MM.1S (cell line): ENCODE measurements at regions not wholly inside any gene's neighbourhood (a gene's known extent, or its start where the extent isn't known, plus 50 kb on each side); places are given as distances from the start of the nearest gene placed in this dataset.

Experiments
- DNase-seq: peaks from one replicate; pipeline ENCODE4 v3.0.0-alpha.2; 2015
- H2AFZ ChIP-seq: fragments of 300-600 bp; sonication (generic); 2 replicates; pipeline ENCODE4 v1.6.0; 2016; ENCODE audit warnings: antibody characterized with exemption, low read length
- H3F3A ChIP-seq: fragments of 300-600 bp; sonication (generic); 2 replicates; pipeline ENCODE4 v1.6.1; 2016; ENCODE audit warnings: mild to moderate bottlenecking, antibody characterized with exemption, low read length, moderate library complexity, mixed read lengths; ENCODE audit not compliant: insufficient read depth
- H3K27ac ChIP-seq: fragments of 300-600 bp; sonication (generic); 2 replicates; pipeline ENCODE4 v1.5.1; 2016; ENCODE audit warnings: mild to moderate bottlenecking, low read length
- H3K27me3 ChIP-seq: fragments of 300-600 bp; sonication (generic); replicated peaks from 2 replicates; pipeline ENCODE4 v1.6.0; 2016; ENCODE audit warnings: low read length; ENCODE audit not compliant: insufficient read depth
- H3K36me3 ChIP-seq: fragments of 300-600 bp; sonication (generic); replicated peaks from 2 replicates; pipeline ENCODE4 v1.6.1; 2016; ENCODE audit warnings: mild to moderate bottlenecking, low read length, mixed read lengths; ENCODE audit not compliant: insufficient read depth
- H3K4me1 ChIP-seq: fragments of 300-600 bp; sonication (generic); 2 replicates; pipeline ENCODE4 v1.6.1; 2016; ENCODE audit warnings: low read length, mixed read lengths
- H3K4me2 ChIP-seq: fragments of 300-600 bp; sonication (generic); 2 replicates; pipeline ENCODE4 v1.6.0; 2016; ENCODE audit warnings: low read depth, low read length
- H3K4me3 ChIP-seq: fragments of 300-600 bp; sonication (generic); 2 replicates; pipeline ENCODE4 v1.5.1; 2016; ENCODE audit warnings: low read length, mixed read lengths
- H3K79me2 ChIP-seq: fragments of 300-600 bp; sonication (generic); 2 replicates; pipeline ENCODE4 v1.6.1; 2016; ENCODE audit warnings: mixed run types, low read length, mixed read lengths
- H3K9ac ChIP-seq: fragments of 300-600 bp; sonication (generic); 2 replicates; pipeline ENCODE4 v1.6.1; 2016; ENCODE audit warnings: low read length, mixed read lengths
- H3K9me2 ChIP-seq: fragments of 300-600 bp; sonication (generic); replicated peaks from 2 replicates; pipeline ENCODE4 v1.6.1; 2016; ENCODE audit warnings: mild to moderate bottlenecking, low read length, mixed read lengths; ENCODE audit not compliant: insufficient read depth
- H3K9me3 ChIP-seq: fragments of 300-600 bp; sonication (generic); replicated peaks from 2 replicates; pipeline ENCODE4 v1.6.1; 2016; ENCODE audit warnings: mild to moderate bottlenecking, low read length, mixed read lengths; ENCODE audit not compliant: insufficient read depth
- H4K20me1 ChIP-seq: fragments of 300-600 bp; sonication (generic); 2 replicates; pipeline ENCODE4 v1.6.1; 2016; ENCODE audit warnings: mild to moderate bottlenecking, low read length, moderate library complexity, mixed read lengths; ENCODE audit not compliant: insufficient read depth
- EZH2 ChIP-seq: fragments of 300-600 bp; sonication (generic); optimal IDR thresholded peaks from 2 replicates; pipeline ENCODE3; 2017; ENCODE audit warnings: low read depth, mild to moderate bottlenecking, antibody characterized with exemption, low read length, mixed read lengths
- EZH2phosphoT487 ChIP-seq: fragments of 300-600 bp; sonication (generic); IDR thresholded peaks from 2 replicates; pipeline ENCODE4 v1.6.1; 2018; ENCODE audit warnings: antibody characterized with exemption, low read length
- TF ChIP-seq, protein P1 (sequence below): fragments of 300-600 bp; sonication (generic); IDR thresholded peaks from 2 replicates; pipeline ENCODE4 v1.5.1; 2016; ENCODE audit warnings: antibody characterized with exemption, low read length, mixed read lengths

- H2AFZ ChIP-seq = no peak overlapping the region
- no peak for DNase-seq
These were observed 323.2 kb upstream of the PCDH7 start for GRCh38 chr4:30396772-30397475.

DNA sequence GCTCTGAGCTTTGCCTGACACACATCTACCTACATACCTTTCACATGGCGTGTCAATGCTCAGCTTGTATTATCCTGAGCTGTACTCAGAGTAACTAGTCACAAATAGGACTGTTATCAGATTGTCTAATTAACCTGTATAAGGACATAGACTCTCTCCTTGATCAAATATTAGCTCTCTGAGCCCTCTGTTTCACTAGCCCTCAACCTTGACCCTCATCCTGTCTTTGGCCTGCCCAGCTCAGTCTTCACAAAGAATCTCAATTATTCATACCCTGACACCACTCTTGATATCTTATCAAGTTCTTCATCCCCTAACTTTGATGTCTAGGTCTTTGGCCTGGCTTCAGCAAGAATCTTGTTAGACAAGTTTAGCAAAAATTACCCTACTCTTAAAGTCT, 320.7 kb upstream of the PCDH7 start:
- no peaks in the 10 kb centered on the region for H3K36me3 ChIP-seq
- no peak overlapping the region for H3K4me3 ChIP-seq
- no peaks in the 10 kb centered on the region for H4K20me1 ChIP-seq
- no peak overlapping the region for H2AFZ ChIP-seq
- H3F3A ChIP-seq = no peaks in the 10 kb centered on the region
- no peaks in the 10 kb centered on the region for H3K9me2 ChIP-seq
- H3K9me3 ChIP-seq = no peaks in the 10 kb centered on the region
- H3K27ac ChIP-seq = no peak overlapping the region
- H3K9ac ChIP-seq = no peak overlapping the region
- no peak overlapping the region for H3K4me2 ChIP-seq
- H3K27me3 ChIP-seq = no peaks in the 10 kb centered on the region
- no peaks in the 10 kb centered on the region for H3K4me1 ChIP-seq
- no peak for TF ChIP-seq EZH2phosphoT487
- TF ChIP-seq EZH2 = no peak
- TF ChIP-seq, protein P1, sequence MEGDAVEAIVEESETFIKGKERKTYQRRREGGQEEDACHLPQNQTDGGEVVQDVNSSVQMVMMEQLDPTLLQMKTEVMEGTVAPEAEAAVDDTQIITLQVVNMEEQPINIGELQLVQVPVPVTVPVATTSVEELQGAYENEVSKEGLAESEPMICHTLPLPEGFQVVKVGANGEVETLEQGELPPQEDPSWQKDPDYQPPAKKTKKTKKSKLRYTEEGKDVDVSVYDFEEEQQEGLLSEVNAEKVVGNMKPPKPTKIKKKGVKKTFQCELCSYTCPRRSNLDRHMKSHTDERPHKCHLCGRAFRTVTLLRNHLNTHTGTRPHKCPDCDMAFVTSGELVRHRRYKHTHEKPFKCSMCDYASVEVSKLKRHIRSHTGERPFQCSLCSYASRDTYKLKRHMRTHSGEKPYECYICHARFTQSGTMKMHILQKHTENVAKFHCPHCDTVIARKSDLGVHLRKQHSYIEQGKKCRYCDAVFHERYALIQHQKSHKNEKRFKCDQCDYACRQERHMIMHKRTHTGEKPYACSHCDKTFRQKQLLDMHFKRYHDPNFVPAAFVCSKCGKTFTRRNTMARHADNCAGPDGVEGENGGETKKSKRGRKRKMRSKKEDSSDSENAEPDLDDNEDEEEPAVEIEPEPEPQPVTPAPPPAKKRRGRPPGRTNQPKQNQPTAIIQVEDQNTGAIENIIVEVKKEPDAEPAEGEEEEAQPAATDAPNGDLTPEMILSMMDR = no peak
- no peaks in the 10 kb centered on the region for H3K79me2 ChIP-seq
- DNase-seq = no peak

More at GRCh38 chr4:30396772-30397475, 323.2 kb upstream of the PCDH7 start:
- Histone ChIP-seq H3K9ac (no peak overlapping the region), H3K27ac (no peak overlapping the region), H3K36me3 (no peaks in the 10 kb centered on the region), H4K20me1 (no peaks in the 10 kb centered on the region), H3K9me3 (no peaks in the 10 kb centered on the region), H3F3A (no peaks in the 10 kb centered on the region), H3K9me2 (no peaks in the 10 kb centered on the region), H3K4me1 (no peaks in the 10 kb centered on the region), H3K27me3 (no peaks in the 10 kb centered on the region), H3K4me2 (no peak overlapping the region), H3K4me3 (no peak overlapping the region), H3K79me2 (no peaks in the 10 kb centered on the region)
- TF ChIP-seq EZH2 (no peak), EZH2phosphoT487 (no peak)
- TF ChIP-seq, protein P1 = no peak

DNA sequence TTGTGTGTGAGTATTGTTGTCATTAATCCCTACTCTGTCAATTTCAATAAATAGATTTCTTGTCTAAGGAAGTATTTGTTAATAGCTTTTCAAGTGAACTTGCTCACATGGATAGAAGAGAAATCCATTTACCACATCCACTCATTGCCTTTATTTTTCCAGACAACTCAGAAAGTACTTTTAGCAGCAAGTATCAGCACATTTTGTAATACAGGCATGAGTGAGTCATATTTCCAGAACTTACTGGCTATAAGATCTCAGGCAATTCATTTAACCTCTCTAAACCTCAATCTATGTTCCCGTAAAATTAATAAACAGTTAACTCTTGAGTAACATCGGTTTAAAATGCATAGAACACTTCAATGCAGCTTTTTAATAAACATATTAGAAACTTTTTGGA, 317.9 kb upstream of the PCDH7 start:
- Histone ChIP-seq H3K27me3 (no peaks in the 10 kb centered on the region), H2AFZ (no peak overlapping the region), H3K9ac (no peak overlapping the region), H3K27ac (no peak overlapping the region), H3K4me3 (no peak overlapping the region), H4K20me1 (no peaks in the 10 kb centered on the region), H3K9me3 (no peaks in the 10 kb centered on the region), H3K4me2 (no peak overlapping the region), H3K36me3 (no peaks in the 10 kb centered on the region), H3K9me2 (no peaks in the 10 kb centered on the region), H3K79me2 (no peaks in the 10 kb centered on the region), H3K4me1 (no peaks in the 10 kb centered on the region), H3F3A (no peaks in the 10 kb centered on the region)
- no peak for DNase-seq
- TF ChIP-seq, protein P1 = no peak
- TF ChIP-seq EZH2phosphoT487 (no peak), EZH2 (no peak)
